SK-MEL-5 (cell line): ENCODE measurements at regions not wholly inside any gene's neighbourhood (a gene's known extent, or its start where the extent isn't known, plus 50 kb on each side); places are given as distances from the start of the nearest gene placed in this dataset.

Experiments used
- DNase-seq: peaks from one replicate; pipeline ENCODE4 v3.0.0-alpha.2; 2016; ENCODE audit warnings: low read depth, low spot score
- in situ Hi-C: cut with HindIII; loops from 2 replicates; pipeline ENCODE4 v1.10.0; 2016; ENCODE audit warnings: low sequenced_read_pairs, high pct_unique_total_duplicates, low pct_unique_long_range_greater_than_20kb

DNA sequence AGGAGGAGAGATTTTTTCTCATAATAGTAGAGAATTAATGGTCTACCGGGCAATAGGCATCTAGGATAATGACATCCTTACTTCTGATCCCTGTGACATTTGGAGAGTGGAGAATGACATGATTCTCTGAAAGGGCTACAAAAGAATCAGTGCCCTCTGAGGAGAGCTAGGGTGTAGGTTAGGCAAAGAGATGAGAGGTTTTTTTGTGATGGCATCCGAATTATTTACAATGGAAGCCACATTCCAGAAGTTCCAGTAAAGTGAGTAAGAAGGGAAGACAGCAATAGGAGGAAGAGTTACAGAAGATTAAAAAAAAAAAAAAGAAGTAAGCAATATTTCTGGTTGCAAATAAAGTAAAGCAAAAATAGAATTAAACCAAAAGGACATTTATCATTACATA, 478.0 kb downstream of the RMST start:
- in situ Hi-C loops: no loop called here
- peak; percentile 7 for DNase-seq

DNA sequence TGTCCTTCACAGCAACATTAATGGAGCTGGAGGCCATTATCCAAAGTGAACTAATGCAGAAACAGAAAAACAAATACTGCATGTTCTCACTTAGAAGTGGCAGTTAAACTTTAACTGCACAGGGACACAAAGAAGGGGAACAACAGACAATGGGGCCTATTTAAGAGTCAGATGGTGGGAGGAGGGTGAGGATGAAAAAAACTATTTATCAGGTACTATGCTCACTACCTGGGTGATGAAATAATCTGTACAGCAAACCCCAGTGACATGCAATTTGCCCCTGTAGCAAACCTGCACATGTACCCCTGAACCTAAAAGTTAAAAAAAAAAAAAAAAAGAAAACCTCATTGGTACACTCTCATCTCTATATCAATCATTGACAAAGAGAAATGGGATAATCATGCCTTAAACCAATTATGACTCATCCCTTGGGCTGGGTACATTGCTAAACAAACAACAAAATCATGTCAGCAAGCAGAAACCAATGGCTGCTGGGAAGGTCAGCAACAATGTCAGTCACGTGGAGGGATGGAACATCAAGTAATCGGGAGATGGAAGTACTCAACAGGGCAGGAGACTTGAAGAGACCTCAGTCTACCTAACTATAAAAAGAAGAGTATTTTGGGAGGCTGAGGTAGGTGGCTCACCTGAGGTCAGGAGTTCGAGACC, 479.2 kb downstream of the RMST start:
- in situ Hi-C loops: no loop called here
- no peak for DNase-seq

DNA sequence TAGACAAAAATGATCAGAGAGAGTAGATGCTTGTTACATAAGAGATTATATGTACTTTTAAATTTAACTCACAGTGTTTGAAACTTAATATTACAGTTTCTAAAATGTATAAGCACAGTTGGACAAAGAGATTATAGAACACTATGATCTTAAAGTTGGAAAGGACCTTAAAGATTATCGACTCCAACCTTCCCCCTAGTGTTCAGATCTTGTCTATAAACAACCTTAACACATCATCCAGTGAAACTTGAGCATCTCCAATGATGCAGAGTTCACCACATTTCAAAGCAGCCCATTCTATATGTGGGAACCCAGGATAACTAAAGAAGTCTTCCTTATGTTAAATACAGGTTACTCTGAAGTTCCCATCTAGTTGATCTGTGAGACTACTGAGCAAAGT, 480.8 kb downstream of the RMST start:
- DNase-seq: peak; percentile 45
- in situ Hi-C loops: no loop called here

DNA sequence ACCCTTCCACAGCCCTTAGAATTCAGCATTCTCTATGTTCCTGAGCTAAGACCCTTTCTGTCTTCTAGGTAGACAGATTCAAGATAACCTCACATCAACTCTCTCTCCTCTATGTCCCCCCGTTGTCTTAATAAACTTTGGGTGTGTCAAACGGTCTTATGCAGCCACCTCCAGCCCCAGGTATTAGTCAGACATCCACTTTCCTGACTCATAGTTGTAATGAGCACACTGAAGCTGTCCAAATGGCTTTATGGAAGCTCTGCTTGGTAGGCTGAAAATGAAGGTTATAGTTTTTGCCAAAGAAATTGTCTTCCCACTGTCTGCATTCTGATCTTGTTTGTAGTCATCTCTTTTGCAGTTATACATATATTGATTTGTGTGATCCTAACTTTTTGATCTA, 482.0 kb downstream of the RMST start:
- in situ Hi-C loops: no loop called here

DNA sequence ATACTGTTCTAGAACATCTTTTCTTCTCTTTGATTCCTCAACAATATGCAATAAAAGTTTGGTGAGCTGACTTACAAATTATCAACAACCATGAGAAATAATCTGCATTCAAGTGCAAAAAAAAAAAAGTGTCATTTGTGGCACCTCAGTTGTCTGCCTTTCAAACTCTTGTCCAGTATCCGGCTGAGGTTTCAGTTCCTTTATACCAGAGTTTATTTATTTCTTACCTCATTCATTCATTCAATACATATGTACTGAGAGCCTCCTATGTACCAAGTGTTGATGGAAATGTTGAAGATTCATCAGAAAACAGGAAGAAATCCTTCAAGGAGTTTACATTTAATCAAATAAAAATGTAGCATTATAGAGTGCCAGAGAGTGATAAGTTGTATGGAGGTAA, 484.1 kb downstream of the RMST start:
- in situ Hi-C loops: no loop called here
- DNase-seq: no peak

More for the DNA sequence above, 482.0 kb downstream of the RMST start:
- no peak for DNase-seq

DNA sequence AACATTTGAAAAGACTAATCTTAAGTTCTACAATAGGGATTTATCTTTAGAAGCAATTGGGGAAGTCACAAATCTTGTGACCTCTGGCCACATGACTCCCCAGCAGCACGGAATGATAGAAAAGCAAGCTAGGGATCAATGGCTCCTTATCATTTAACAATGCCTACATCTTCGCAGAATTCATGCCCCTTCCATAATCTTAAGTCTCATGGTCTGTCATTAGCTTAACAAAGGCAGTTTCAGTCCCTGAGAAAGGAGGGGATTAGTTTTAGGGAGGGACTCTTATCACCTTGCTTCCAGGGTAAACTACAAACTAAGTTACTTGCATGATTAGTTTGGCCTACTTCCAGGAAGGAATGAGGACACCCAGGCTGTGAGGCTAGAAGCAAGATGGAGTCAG, 486.0 kb downstream of the RMST start:
- in situ Hi-C loops: no loop called here
- no peak for DNase-seq

DNA sequence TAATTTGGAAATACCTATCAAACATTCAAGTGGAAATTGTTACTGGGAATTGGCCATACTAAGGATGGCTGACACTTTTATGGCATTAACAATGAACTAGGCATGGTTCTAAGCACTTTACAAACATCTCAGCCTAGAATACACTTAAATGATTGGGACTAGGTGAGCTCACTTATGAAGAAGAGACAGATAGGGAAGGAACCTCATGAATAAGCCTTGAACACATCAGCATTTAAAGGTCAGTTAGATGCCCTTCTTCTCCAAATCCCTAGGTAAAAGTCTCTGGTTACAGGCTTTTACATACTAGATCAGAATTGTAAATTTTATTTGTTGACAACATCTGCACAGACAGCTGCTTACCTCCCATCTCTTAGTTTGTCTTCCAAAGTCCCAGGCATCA, 488.6 kb downstream of the RMST start:
- in situ Hi-C loops: no loop called here
- DNase-seq: no peak

DNA sequence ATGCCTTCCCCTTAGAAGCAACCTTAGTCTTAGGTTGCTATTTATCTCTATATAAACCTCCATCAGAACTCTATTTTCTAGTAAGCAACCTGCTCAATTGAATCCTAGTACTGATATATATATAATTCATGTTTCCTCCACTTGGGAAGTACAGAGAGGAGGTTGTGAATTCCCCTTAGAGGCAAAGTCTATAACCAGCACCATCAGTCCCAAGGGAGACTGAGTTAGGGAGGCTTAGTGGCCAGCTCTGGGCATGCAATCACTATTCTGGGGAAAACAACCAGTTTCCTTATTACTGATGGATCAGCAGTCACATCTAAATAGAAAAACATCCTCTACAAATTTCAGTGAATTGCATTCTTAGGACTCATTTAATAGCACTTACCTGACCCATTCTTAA, 489.1 kb downstream of the RMST start:
- in situ Hi-C loops: no loop called here
- DNase-seq: no peak

DNA sequence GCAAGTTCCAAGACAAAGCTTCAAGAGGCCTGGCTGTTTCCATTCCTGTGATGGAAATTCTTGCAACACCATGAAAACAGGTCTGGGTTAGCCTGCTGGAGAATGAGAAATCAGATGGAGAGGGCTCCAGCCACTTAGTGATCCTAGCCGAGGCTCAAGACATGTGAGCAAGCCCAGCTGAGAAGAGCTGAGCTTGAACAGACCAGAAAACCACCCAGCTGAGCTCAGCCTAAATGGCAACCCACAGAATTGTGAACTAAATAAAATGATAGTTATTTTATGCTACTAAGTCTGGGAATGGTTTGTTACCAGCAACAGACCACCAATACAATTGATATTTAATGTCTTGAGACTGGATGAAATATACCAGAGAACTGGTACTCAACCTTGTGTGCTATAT, 494.5 kb downstream of the RMST start:
- in situ Hi-C loops: no loop called here
- DNase-seq: no peak

DNA sequence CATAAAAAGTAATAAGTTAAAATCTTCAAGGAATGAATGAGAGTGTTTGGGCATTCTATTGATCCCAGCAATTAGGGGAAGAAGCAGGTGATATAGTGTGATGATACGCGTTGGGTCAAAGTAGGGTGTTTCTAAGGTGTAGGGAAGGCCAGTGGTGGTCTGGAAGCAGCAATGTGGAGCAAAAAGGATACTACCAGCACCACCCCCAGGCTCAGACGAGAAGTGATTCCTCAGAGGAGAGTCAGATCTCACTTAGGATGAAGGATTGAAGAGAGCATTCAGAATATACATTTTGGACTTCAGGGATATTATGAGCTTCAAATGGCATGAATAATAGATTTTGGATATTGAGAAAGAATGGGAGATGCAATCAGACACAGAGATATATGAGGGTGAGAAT, 497.6 kb downstream of the RMST start:
- peak; percentile 12 for DNase-seq
- in situ Hi-C loops: no loop called here

DNA sequence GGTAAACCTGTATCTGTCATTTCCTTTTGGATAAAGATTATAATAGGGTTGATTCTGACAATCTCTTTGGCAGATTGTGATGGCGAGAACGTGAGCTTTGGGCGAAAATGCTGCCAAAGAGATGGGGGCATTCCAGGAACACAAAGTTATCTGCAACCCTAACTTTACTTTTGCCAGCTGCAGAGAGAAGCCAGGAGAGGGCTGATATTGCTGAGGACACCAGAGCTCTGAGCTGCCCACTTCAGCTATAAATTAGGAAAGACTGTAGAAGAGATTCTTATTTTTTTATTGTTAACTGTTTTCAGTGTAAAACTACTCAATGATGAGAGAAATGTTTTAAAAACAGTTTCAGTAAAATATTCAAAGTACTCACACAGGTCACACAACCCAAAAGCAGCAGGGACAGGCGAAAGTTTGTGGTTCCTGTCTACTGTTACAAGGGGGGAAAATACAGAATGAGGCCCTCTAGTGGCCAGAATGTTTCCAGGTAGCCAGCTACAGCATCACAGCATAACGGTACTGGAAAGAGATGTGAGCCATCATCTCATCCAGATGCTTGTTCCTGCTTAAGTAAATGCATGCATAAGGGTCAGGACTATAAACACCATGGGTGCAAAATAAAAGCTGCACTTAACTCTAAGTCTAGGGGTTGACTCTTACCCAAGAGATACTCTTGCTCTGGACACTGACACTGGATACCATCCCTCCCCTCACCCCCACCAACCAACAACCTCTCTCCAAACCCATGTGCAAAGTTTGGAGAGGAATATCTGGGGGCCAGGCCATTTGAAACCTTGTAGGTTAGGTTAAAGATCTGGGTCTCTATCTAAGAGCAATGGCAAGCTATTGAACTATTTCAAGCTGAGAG, 498.4 kb downstream of the RMST start:
- peak; percentile 64 for DNase-seq
- in situ Hi-C loops: no loop called here

DNA sequence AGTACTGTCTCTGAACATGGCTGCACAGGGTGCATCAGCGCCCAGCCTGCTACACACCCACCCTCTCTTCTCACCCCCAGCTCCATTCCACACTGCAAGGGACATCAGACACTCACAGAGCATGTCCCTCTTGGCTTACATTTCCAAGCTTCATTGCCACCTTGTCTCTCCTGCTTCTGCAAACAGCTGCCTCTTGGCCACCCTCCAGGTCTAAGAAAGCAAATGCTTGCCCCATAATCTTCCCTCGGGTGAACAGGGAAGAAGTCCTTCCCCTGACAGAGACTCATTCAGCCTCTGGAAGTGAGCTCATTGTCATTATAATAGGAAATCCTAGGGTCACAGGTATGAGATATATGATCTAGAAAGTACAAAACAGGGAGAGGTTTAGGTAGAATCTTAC, 505.2 kb downstream of the RMST start:
- DNase-seq: no peak
- in situ Hi-C loops: no loop called here

DNA sequence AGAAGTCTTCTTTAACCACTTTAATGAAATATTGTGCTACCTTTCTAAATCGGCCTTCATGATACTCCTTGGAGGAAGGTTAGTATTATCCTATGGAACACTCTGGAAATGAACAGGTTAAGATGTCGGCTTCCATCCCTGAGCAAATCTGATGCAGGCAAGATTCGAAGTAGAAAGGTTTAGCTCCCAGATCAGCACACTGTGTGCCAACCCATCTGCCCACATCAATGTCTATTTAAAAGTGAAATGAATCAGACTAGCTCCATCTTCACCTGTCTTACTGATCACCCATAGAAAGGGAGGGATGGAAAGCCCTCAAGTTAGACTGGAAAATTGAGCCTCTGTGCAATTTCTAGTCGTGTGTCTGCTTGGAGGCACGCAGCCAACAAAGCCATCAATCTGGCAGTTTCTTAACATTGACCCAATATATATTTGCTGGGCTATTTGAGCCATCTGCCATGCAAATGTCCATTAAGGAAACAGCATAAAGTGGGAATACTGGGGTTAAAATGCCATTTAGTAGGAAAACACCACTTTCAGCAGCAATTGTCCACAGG, 506.1 kb downstream of the RMST start:
- in situ Hi-C loops: no loop called here
- no peak for DNase-seq

DNA sequence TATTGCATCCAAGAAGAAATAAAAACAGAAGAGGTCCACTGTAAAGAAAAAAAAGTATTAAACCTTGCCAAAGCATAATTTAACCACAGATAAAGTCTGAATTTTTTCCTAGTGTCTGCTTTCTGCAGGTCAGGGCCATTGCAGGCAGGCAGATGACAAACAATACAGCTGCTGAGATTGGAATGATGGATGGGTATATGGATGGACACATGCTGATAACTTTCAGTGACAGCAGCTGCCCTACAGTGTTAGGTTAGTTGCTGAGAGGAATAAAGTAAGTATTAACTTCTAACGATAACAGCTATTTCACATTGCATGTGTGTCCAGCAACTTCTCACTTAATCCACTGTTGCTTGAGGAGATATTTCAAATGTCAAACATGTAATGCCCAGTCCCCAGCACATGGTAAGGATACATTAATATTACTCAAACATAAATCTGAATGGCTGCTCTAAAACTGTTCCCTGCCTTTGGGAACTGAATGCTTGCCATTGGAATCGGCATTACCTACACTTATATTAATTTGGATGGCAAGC, 515.3 kb downstream of the RMST start:
- in situ Hi-C loops: no loop called here
- DNase-seq: no peak

DNA sequence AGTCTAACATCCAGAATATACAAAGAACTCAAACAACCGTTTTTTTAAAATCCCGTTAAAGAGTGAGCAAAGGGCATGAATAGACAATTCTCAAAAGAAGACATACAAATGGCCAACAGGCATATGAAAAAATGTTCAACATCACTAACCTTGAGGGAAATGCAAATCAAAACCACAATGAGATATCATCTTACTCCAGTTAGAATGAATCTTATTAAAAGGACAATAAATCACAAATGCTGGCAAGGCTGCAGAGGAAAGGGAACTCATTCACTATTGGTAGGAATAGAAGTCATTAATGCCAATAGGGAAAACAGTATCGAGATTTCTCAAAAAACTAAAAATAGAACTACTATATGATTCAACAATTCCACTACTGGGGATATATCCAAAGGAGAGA, 520.1 kb downstream of the RMST start:
- in situ Hi-C loops: no loop called here
- peak; percentile 24 for DNase-seq

DNA sequence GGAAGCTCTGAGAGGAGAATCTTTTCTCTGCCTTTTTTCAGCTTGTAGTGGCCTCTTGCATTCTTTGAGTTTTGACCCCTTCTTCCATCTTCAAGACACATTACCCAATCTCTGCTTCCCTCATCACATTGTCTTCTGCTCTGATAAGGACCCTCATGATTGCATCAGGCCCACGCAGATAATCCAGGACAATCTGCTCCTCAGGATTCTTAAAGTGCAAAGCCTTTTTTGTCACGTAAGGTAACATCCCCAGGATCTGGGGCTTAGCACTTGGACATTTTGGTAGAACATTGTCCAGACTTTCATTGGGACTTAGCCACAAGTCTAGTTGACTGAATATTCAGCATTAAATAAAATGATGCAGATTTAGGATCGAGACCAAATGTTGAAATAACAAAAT, 521.2 kb downstream of the RMST start:
- in situ Hi-C loops: no loop called here
- DNase-seq: no peak

DNA sequence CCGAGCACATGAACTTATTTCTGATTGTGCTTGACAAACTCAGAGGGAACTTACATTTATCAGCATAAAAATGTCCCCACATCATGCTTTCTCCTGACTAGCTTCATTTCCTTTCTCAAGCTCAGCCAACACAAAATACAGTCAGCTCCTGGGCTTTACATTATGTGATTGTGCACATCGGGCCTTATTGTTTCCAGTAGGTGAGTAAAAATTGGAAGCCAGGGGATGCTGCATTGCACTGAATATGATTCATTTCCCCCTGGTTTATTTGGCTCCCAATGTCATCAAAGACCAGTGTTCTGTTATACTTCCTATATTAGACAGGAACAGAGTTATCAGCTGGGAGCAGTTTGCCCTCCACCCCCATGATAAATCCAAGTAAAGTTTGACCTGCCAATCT, 521.8 kb downstream of the RMST start:
- in situ Hi-C loops: no loop called here

DNA sequence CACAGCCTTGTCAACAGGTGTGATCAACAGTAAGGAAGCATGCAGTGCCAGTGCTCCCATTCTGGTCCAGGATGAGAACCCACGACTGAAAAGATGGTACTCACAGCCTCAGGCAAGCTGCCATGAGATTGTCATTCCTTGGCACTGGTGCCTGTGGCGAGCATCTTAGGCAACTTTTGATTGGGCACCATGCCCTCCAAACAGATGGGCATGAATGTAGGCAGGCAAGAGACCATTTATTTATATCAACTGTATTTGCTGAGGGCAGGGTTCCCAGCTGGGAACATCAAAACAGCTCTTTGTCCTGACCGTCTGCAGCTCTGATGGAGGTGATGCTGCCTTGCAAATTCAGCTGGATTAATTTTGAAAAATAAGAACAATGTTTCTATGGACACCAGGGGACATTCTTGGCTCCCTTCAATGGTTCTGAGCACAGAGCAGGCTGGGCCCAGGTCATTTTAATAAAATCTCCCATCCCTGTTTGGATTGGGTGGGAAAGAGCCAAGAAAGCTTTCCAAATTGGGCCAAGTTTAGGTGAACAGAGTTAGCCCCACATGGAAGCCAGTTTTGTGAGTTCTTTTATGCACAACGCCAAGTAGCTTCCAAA, 522.5 kb downstream of the RMST start:
- DNase-seq: no peak
- in situ Hi-C loops: no loop called here

More for the DNA sequence above, 521.8 kb downstream of the RMST start:
- DNase-seq: no peak
